GM21360 (cell line): ENCODE measurements at regions not wholly inside any gene's neighbourhood (a gene's known extent, or its start where the extent isn't known, plus 50 kb on each side); places are given as distances from the start of the nearest gene placed in this dataset.
"Not testable (repeated sequence)": the region's sequence is repeated elsewhere in the genome, so short reads cannot be mapped to it uniquely, and the experiment has no call there.

Source experiments
- ATAC-seq: cut with Tn5 transposase; IDR thresholded peaks from one replicate; pipeline ENCODE4 v1.9.1; 2021; ENCODE audit warnings: mild to moderate bottlenecking, moderate library complexity; ENCODE audit not compliant: unreplicated experiment

DNA sequence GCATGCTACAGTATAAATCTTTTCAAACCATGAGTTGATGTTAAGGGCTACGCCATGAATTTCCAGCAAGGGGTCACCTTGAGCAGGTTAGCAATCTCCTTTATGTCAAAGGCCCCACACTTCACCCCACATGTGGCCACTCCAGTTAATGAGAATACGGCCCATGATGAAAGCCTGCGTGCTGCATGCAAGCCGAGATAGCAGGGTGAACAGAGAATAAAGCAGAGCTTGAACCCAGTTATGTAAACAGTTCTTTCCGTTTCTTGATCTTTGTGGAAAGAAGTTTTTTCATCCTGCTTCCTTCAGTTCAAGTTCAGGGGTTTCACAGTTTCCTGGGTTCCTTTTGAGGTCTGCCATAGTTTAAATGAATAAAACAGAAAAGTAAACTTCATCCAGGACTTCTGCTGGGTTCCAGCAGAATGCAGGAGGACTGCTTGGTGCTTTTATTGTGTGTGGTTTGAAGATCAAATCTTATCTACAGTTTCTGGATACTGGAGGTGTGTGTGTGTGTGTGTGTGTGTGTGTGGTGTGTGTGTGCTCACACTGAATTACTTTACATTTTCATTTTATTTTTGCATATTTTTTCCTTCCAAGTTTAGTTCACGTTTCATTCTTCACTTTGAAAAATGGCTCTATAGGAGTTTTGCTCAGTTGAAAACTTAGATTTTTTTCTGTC lies 87.1 kb downstream of the HMHB1 start:
- ATAC-seq = no peak

GRCh38 chr5:143908959-143909358 lies 97.0 kb downstream of the HMHB1 start:
- ATAC-seq = no peak

GRCh38 chr5:143913008-143913752 lies 101.2 kb downstream of the HMHB1 start:
- ATAC-seq = no peak

- ATAC-seq = no peak
These were observed 102.8 kb downstream of the HMHB1 start for GRCh38 chr5:143914756-143915155.

DNA sequence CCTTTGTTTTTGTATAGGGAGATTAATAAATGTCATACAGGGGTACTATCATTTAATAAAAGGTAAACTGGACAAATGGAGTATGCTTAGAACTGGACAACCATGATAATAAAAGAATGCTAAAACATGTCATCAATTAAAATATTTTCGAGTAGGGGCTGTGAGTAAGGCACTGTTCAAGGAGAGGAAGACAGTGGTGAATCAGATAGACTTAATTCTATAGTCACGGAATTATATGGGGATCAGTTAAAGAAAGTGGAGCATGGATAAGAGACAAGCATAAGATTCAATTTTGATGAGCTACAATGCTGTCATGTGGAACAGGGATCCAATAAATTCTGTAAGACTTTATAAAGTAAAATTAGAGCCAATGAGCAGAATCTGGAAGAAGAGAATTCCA lies 104.5 kb downstream of the HMHB1 start:
- no peak for ATAC-seq

DNA sequence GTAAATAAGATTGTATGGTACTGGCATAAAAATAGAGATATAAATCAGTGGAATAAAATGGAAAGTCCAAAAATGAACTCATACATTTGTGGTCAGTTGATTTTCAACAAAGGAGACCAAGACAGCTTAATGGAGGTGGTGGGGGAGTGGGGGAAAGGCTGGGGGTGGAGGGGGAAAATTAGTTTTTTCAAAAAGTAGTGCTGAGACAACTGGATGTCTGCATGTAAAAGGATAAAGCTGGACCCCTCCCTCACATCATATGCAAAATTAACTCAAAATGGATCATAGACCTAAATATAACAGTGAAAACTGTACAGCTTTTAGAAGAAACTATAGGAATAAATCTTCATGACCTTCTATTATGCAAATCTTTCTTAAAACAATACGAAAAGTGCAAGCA lies 107.0 kb downstream of the HMHB1 start:
- no peak for ATAC-seq

DNA sequence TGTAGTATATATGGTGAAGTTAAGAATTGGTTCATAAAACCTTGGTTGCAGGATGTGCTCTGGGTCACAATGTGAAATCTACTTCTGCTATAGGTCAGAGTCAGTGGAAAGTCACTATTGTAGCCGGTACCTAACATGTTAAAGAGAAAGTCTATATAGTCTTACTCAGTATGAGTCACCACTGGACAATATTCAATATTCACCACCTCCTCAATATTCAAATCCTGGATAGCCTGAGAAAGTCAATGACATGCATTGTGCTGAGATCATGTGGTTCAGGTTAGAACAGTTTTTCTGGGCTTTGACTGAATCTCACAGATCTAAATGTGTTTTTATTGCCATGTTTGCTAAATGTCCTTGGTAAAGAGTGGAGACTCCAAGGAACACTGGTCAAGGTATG lies 108.8 kb downstream of the HMHB1 start:
- ATAC-seq = no peak

DNA sequence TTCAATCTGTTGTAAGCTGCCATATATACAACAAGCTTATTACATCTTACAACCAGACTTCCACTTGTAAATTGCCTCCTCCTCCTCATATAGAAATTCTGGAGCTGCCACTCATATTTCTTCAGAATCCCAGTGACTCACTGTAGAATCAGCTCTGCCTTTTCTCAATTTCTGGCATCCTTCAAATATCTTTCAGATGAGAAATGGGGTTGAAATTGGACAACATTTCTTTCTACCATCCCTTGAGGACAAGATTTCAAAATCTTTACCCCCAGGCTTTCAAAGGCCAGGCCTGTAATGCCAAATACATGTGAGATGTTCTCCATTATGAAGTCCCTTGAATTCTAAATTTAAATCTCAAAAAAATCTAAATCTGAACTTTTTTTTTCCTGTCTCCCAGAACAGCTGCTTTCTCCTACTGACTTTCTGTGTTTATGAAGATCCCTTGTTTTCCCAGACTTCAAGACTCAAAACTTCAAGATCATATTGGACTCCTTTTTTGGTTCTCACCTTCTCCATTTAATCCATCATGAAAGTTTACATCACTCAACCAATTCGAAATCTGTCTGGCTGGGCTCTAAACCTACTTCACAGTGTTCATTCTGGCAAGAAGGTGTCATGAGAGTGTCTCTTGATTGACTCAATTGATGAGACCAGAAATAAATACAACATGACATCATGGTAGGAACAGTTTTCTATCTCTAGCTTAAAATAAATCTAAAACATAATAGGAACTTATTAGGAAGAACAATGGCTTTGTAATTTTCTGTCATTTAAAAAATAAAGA lies 109.8 kb downstream of the HMHB1 start:
- ATAC-seq = no peak

GRCh38 chr5:143922718-143923117 lies 110.8 kb downstream of the HMHB1 start:
- no peak for ATAC-seq

DNA sequence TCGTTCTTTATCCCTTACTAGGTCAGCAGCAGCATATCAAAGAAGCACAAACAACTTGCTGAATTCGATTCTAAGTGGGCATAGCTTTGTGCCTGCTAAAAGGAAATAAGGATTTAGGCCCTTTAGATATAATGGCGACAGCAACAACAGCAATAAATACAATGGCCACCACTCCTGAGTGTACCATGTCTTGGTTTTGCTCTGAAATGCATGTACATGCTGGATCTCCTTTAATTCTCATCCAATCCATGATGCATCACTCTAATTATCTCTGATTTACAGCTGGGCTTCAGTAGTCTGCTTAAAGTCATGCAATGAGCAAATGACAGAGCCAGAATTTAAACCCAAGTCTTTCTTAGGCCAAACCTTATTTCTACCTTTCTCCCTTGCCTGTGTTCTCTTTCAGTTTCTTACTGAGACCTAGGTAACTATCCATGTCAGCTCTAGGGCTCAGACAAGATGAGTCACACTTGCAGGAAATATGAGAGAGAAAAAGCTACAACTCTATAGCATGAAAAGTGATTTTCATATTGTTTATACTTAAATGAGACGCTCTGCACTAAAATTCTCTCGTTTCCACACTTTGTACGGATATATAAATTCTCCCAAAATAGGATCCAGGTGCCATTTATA lies 111.8 kb downstream of the HMHB1 start:
- peak; percentile 74 for ATAC-seq

GRCh38 chr5:143924311-143924978 lies 112.5 kb downstream of the HMHB1 start:
- ATAC-seq = no peak

DNA sequence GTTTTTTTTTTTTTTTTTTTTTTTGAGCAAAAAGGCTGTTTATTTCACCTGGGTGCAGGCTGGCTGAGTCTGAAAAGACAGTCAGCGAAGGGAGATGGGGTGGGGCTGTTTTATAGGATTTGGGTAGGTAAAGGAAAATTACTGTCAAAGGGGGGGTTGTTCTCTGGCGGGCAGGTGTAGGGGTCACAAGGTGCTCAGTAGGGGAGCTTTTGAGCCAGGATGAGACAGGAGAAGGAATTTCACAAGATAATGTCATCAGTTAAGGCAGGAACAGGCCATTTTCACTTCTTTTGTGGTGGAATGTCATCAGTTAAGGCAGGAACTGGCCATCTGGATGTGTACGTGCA lies 113.0 kb downstream of the HMHB1 start:
- not testable (repeated sequence) for ATAC-seq

- ATAC-seq = no peak
These were observed 117.5 kb downstream of the HMHB1 start for GRCh38 chr5:143929486-143929885.

- no peak for ATAC-seq
These were observed 118.6 kb downstream of the HMHB1 start for GRCh38 chr5:143930561-143930960.

DNA sequence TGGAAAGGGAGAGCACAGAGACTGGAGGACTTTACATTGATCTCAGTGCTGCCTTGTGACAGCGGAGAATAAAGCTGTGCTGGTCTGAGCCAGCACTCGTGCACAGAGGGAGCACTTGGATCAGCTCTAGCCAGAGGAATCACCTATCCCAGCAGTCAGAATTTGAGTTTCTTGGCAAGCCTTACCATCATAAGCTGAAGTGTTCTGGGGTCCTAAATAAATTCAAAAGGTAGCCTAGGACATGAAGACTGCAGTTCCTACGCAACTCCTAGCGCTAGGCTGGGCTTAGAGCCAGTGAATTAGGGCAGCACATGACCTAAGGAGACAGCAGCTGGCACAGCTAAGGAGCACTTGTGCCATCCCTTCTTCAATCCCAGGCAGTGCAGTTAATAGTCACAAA lies 119.5 kb downstream of the HMHB1 start:
- no peak for ATAC-seq

- no peak for ATAC-seq
These were observed 120.0 kb downstream of the HMHB1 start for GRCh38 chr5:143931986-143932385.

GRCh38 chr5:143932584-143932983 lies 120.6 kb downstream of the HMHB1 start:
- ATAC-seq = no peak

DNA sequence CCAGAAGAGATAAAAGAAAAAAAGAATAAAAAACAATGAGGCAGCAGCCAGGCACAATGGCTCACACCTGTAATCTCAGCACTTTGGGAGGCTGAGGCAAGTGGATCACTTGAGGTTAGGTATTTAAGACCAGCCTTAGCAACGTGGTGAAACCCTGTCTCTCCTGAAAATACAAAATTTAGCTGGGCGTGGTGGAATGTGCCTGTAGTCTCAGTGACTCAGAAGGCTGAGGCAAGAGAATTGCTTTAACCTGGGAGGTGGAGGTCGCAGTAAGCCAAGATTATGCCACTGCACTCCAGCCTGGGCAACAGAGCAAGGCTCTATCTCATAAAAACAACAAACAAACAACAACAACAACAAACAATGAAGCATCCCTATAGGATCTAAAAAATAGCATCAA lies 121.5 kb downstream of the HMHB1 start:
- ATAC-seq = no peak

GRCh38 chr5:143934821-143935220 lies 122.9 kb downstream of the HMHB1 start:
- no peak for ATAC-seq

DNA sequence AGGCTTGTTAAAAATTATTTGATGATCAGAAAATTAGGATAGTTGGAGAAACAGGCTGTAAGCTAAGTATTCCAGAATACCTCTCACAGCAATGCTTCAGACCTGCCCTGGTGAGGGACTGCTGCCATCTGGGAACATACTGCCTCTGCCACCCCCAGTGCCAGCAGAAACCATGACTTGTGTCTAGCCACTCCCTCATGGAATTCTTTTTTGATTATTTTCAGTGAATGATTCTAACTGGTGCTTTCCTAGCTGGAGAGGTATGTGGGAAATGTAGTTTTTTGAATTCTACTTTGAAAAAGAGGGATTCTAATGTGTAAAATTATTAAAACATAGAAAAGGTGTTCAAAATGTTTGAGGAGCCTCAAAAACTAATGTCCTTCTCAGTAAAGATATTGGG lies 126.3 kb downstream of the HMHB1 start:
- no peak for ATAC-seq

- no peak for ATAC-seq
These were observed 134.9 kb downstream of the HMHB1 start for GRCh38 chr5:143946837-143947236.
